GM12878 (cell line): ENCODE measurements at regions not wholly inside any gene's neighbourhood (a gene's known extent, or its start where the extent isn't known, plus 50 kb on each side); places are given as distances from the start of the nearest gene placed in this dataset.

Experiments
- ATAC-seq: fragments of 200-7000 bp; cut with Tn5 transposase; 3 replicates; pipeline ENCODE4 v1.9.1; 2020; ENCODE audit warnings: mild to moderate bottlenecking, moderate library complexity
- BruUV-seq: library from RNA; stranded (reverse); fragments of 400-500 nt; replicated peaks from 2 replicates; lab custom pipeline; 2021; lab: Mats Ljungman, UMichigan
- CTCF ChIA-PET: fragments of 300-600 bp; sonication (Branson Sonifier 250); formaldehyde crosslinking; extraction: SDS; loops from one replicate; lab custom pipeline; 2021; ENCODE audit warnings: inconsistent platforms; lab: Yijun Ruan, JAX
- POLR2A ChIA-PET: fragments of 350-600 bp; formaldehyde crosslinking; extraction: SDS; loops from one replicate; lab custom pipeline; 2021; ENCODE audit warnings: inconsistent platforms; lab: Charles Lee
- RAD21 ChIA-PET: fragments of 300-600 bp; sonication (Branson Sonifier 250); formaldehyde crosslinking; loops from one replicate; lab custom pipeline; 2023; ENCODE audit warnings: antibody characterized with exemption; ENCODE audit not compliant: unreplicated experiment; lab: Charles Lee
- SMC1A ChIA-PET: fragments of 300-600 bp; sonication (Branson Sonifier 250); formaldehyde crosslinking; loops from one replicate; lab custom pipeline; 2023; ENCODE audit not compliant: unreplicated experiment, uncharacterized antibody; lab: Charles Lee
- DNase-seq: peaks from one replicate; pipeline ENCODE4 v3.0.0-alpha.2; 2011; ENCODE audit warnings: low read depth, low spot score
- FAIRE-seq: peaks from 3 replicates; lab custom pipeline; 2011; peaks lifted over from hg19 to GRCh38; lab: Jason Lieb, UNC
- H2AFZ ChIP-seq: 2 replicates; pipeline ENCODE4 v1.6.0; 2011; ENCODE audit warnings: low read depth, low read length, control low read depth; ENCODE audit not compliant: control insufficient read depth
- H3K27ac ChIP-seq: 2 replicates; pipeline ENCODE4 v1.5.1; 2011; ENCODE audit warnings: control low read depth; ENCODE audit not compliant: control insufficient read depth, insufficient read depth
- H3K27me3 ChIP-seq, 2 experiments: replicated peaks in 1 of 2; 2 replicates each; pipeline versions ENCODE4 v1.6.0 to v1.6.1; 2011; ENCODE audit warnings: low read length in 1 of 2; ENCODE audit not compliant: control insufficient read depth in 2 of 2, insufficient read depth in 2 of 2
- H3K36me3 ChIP-seq, 2 experiments: 2 replicates each; pipeline ENCODE4 v1.5.1; 2011; ENCODE audit warnings: low read length in 1 of 2; ENCODE audit not compliant: control insufficient read depth in 2 of 2, insufficient read depth in 2 of 2
- H3K4me1 ChIP-seq: 2 replicates; pipeline ENCODE4 v1.6.1; 2011; ENCODE audit warnings: mild to moderate bottlenecking, low read length, moderate library complexity, mixed read lengths; ENCODE audit not compliant: control insufficient read depth, insufficient read depth
- H3K4me2 ChIP-seq: 2 replicates; pipeline ENCODE4 v1.6.0; 2011; ENCODE audit warnings: control low read depth; ENCODE audit not compliant: control insufficient read depth, insufficient read depth
- H3K4me3 ChIP-seq: fragments of 200-600 bp; sonication (generic); 2 replicates; pipeline ENCODE4 v1.5.1; 2016
- H3K79me2 ChIP-seq: 2 replicates; pipeline ENCODE4 v1.6.0; 2011; ENCODE audit warnings: low read length; ENCODE audit not compliant: control insufficient read depth, insufficient read depth
- H3K9ac ChIP-seq: 2 replicates; pipeline ENCODE4 v1.8.0; 2011; ENCODE audit warnings: low read length, control low read depth, mixed read lengths; ENCODE audit not compliant: control insufficient read depth, insufficient read depth
- H3K9me3 ChIP-seq: replicated peaks from 3 replicates; pipeline ENCODE4 v1.5.1; 2011; ENCODE audit warnings: mild to moderate bottlenecking, low read length; ENCODE audit not compliant: control insufficient read depth, insufficient read depth
- H4K20me1 ChIP-seq: 2 replicates; pipeline ENCODE4 v1.6.0; 2011; ENCODE audit not compliant: control insufficient read depth, insufficient read depth
- BHLHE40 ChIP-seq, 2 experiments: fragments of 450-650 bp in 1 of 2; IDR thresholded peaks; 2 replicates each; pipeline ENCODE4 v1.6.1; 2011 to 2017; ENCODE audit warnings: low read depth in 2 of 2, borderline replicate concordance in 1 of 2, improper control_type of control experiment in 1 of 2, low read length in 1 of 2, mild to moderate bottlenecking in 1 of 2
- CEBPB ChIP-seq, 2 experiments: fragments of 150-350 bp in 1 of 2; IDR thresholded peaks; 2 replicates each; pipeline ENCODE4 v1.6.1; 2012 to 2014; ENCODE audit warnings: low read depth in 2 of 2, low read length in 2 of 2, borderline replicate concordance in 1 of 2, inconsistent platforms in 1 of 2
- GATAD2B ChIP-seq: fragments of 450-650 bp; conservative IDR thresholded peaks from 2 replicates; pipeline ENCODE4 v1.6.1; 2017; ENCODE audit warnings: low read depth, mild to moderate bottlenecking, moderate library complexity
- MTA3 ChIP-seq: IDR thresholded peaks from 2 replicates; pipeline ENCODE4 v1.6.1; 2012; ENCODE audit warnings: low read length, inconsistent platforms, borderline replicate concordance
- NR2C2 ChIP-seq: IDR thresholded peaks from 2 replicates; pipeline ENCODE4 v1.6.1; 2011; ENCODE audit warnings: borderline replicate concordance, low read depth; ENCODE audit not compliant: control insufficient read depth, insufficient read length
- RAD51 ChIP-seq: fragments of 450-650 bp; IDR thresholded peaks from 2 replicates; pipeline ENCODE4 v1.6.1; 2016; ENCODE audit warnings: moderate library complexity, mild to moderate bottlenecking, inconsistent platforms
- STAT3 ChIP-seq: IDR thresholded peaks from 2 replicates; pipeline ENCODE4 v1.6.1; 2011; ENCODE audit warnings: low read depth, low read length, improper control_type of control experiment
- SUPT20H ChIP-seq: IDR thresholded peaks from 2 replicates; pipeline ENCODE4 v1.6.1; 2011; ENCODE audit warnings: low read depth, mild to moderate bottlenecking, low read length, moderate library complexity, borderline replicate concordance; ENCODE audit not compliant: control insufficient read depth
- TBL1XR1 ChIP-seq: IDR thresholded peaks from 2 replicates; pipeline ENCODE4 v1.6.1; 2012; ENCODE audit warnings: low read depth, low read length, improper control_type of control experiment
- WRNIP1 ChIP-seq: IDR thresholded peaks from 2 replicates; pipeline ENCODE4 v1.6.1; 2011; ENCODE audit warnings: low read depth, low read length, improper control_type of control experiment, borderline replicate concordance
- ZNF384 ChIP-seq: IDR thresholded peaks from 2 replicates; pipeline ENCODE4 v1.6.1; 2012; ENCODE audit warnings: low read depth, mild to moderate bottlenecking, low read length, improper control_type of control experiment, borderline replicate concordance
- ZNF622 ChIP-seq: fragments of 450-650 bp; IDR thresholded peaks from 2 replicates; pipeline ENCODE4 v1.6.1; 2017; ENCODE audit warnings: mild to moderate bottlenecking, inconsistent platforms
- WGBS: methylation state at CpG from one replicate; pipeline ENCODE4 v1.1.6; 2016; ENCODE audit warnings: low lambda C conversion rate; ENCODE audit not compliant: insufficient replicate concordance, insufficient coverage; ENCODE audit errors: missing lambda C conversion rate; 5-methylcytosine and 5-hydroxymethylcytosine counted together
- in situ Hi-C: fragments of 300-500 bp; cut with MboI; formaldehyde crosslinking; loops from 9 replicates; pipeline ENCODE4 v1.14.3; 2018; ENCODE audit warnings: mixed read lengths
- intact Hi-C: fragments of 100-400 bp; cut with micrococcal nuclease; formaldehyde crosslinking; loops from one replicate; pipeline ENCODE4 v1.14.2; 2022; ENCODE audit not compliant: unreplicated experiment
- TF ChIP-seq, protein P1 (sequence below): fragments of 450-650 bp; IDR thresholded peaks from 2 replicates; pipeline ENCODE4 v1.6.1; 2017; ENCODE audit warnings: mild to moderate bottlenecking, moderate library complexity
- TF ChIP-seq, protein P2 (sequence below): IDR thresholded peaks from 2 replicates; pipeline ENCODE4 v1.6.1; 2011; ENCODE audit warnings: mild to moderate bottlenecking, low read depth, low read length, moderate library complexity; ENCODE audit not compliant: insufficient replicate concordance
- TF ChIP-seq, protein P3 (sequence below): IDR thresholded peaks from 2 replicates; pipeline ENCODE4 v1.6.1; 2011; ENCODE audit warnings: borderline replicate concordance, low read depth, mild to moderate bottlenecking, moderate library complexity, low read length; ENCODE audit not compliant: insufficient read depth, poor library complexity, severe bottlenecking
- TF ChIP-seq, protein P4 (sequence below): fragments of 450-650 bp; IDR thresholded peaks from 2 replicates; pipeline ENCODE4 v1.6.1; 2014; ENCODE audit warnings: mild to moderate bottlenecking

DNA sequence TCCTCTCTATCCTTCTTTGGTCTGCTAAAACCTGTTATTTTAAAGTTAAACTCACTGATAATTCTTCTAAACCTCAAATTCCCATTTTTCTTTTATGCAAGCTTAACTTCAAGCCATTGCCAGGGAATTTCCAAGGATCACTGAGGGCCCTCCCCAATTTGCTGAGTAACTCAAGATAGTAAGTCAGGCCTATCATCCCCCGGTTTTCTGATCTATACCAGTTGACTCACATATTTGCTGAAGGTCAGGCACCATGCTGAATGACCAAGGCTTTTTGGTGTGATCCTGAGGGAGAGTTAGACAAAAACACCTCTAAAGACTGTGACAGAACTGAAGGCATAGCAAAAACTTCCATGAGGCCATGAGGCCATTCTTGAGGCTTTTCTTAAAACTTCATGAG, 1301.9 kb downstream of the PCDH7 start:
- intact Hi-C loops (no loop called here), in situ Hi-C loops (no loop called here)
- Histone ChIP-seq H3K27ac (no peak overlapping the region), H3K27me3 (no peaks in the 10 kb centered on the region), H3K9me3 (no peaks in the 10 kb centered on the region), H3K9ac (no peak overlapping the region), H2AFZ (no peak overlapping the region), H3K79me2 (no peaks in the 10 kb centered on the region), H3K36me3 (no peaks in the 10 kb centered on the region), H3K4me1 (no peaks in the 10 kb centered on the region), H4K20me1 (no peaks in the 10 kb centered on the region), H3K4me3 (no peak overlapping the region), H3K4me2 (no peak overlapping the region)
- RAD21 ChIA-PET = no interaction called here
- FAIRE-seq (no peak), ATAC-seq (no peak), DNase-seq (no peak)
- TF ChIP-seq, protein P1, sequence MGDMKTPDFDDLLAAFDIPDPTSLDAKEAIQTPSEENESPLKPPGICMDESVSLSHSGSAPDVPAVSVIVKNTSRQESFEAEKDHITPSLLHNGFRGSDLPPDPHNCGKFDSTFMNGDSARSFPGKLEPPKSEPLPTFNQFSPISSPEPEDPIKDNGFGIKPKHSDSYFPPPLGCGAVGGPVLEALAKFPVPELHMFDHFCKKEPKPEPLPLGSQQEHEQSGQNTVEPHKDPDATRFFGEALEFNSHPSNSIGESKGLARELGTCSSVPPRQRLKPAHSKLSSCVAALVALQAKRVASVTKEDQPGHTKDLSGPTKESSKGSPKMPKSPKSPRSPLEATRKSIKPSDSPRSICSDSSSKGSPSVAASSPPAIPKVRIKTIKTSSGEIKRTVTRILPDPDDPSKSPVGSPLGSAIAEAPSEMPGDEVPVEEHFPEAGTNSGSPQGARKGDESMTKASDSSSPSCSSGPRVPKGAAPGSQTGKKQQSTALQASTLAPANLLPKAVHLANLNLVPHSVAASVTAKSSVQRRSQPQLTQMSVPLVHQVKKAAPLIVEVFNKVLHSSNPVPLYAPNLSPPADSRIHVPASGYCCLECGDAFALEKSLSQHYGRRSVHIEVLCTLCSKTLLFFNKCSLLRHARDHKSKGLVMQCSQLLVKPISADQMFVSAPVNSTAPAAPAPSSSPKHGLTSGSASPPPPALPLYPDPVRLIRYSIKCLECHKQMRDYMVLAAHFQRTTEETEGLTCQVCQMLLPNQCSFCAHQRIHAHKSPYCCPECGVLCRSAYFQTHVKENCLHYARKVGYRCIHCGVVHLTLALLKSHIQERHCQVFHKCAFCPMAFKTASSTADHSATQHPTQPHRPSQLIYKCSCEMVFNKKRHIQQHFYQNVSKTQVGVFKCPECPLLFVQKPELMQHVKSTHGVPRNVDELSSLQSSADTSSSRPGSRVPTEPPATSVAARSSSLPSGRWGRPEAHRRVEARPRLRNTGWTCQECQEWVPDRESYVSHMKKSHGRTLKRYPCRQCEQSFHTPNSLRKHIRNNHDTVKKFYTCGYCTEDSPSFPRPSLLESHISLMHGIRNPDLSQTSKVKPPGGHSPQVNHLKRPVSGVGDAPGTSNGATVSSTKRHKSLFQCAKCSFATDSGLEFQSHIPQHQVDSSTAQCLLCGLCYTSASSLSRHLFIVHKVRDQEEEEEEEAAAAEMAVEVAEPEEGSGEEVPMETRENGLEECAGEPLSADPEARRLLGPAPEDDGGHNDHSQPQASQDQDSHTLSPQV = no peak
- TF ChIP-seq BHLHE40 (IDR thresholded peaks at IDR 0.05; ENCODE audit: borderline replicate concordance in 1 of 2, low read depth in 2 of 2, low read length in 1 of 2) (no peak), NR2C2 (no peak), ZNF622 (no peak), GATAD2B (no peak), SUPT20H (no peak), RAD51 (no peak), TBL1XR1 (no peak), WRNIP1 (no peak), MTA3 (no peak), CEBPB (IDR thresholded peaks at IDR 0.05; ENCODE audit: borderline replicate concordance in 1 of 2, low read depth in 2 of 2, low read length in 2 of 2) (no peak), ZNF384 (no peak), STAT3 (no peak)
- TF ChIP-seq, protein P2, sequence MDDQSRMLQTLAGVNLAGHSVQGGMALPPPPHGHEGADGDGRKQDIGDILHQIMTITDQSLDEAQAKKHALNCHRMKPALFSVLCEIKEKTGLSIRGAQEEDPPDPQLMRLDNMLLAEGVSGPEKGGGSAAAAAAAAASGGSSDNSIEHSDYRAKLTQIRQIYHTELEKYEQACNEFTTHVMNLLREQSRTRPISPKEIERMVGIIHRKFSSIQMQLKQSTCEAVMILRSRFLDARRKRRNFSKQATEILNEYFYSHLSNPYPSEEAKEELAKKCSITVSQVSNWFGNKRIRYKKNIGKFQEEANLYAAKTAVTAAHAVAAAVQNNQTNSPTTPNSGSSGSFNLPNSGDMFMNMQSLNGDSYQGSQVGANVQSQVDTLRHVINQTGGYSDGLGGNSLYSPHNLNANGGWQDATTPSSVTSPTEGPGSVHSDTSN = no peak
- TF ChIP-seq, protein P3, sequence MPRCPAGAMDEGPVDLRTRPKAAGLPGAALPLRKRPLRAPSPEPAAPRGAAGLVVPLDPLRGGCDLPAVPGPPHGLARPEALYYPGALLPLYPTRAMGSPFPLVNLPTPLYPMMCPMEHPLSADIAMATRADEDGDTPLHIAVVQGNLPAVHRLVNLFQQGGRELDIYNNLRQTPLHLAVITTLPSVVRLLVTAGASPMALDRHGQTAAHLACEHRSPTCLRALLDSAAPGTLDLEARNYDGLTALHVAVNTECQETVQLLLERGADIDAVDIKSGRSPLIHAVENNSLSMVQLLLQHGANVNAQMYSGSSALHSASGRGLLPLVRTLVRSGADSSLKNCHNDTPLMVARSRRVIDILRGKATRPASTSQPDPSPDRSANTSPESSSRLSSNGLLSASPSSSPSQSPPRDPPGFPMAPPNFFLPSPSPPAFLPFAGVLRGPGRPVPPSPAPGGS = no peak
- TF ChIP-seq, protein P4, sequence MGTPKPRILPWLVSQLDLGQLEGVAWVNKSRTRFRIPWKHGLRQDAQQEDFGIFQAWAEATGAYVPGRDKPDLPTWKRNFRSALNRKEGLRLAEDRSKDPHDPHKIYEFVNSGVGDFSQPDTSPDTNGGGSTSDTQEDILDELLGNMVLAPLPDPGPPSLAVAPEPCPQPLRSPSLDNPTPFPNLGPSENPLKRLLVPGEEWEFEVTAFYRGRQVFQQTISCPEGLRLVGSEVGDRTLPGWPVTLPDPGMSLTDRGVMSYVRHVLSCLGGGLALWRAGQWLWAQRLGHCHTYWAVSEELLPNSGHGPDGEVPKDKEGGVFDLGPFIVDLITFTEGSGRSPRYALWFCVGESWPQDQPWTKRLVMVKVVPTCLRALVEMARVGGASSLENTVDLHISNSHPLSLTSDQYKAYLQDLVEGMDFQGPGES = no peak
- BruUV-seq = no TSS peak
- SMC1A ChIA-PET = no interaction called here
- POLR2A ChIA-PET = no interaction called here
- CTCF ChIA-PET = no interaction called here
- whole genome bisulfite sequencing = 0% methylated on average over 1 of the region's 1 CpG
